ENCODE measurements at regions not wholly inside any gene's neighbourhood (a gene's known extent, or its start where the extent isn't known, plus 50 kb on each side); places are given as distances from the start of the nearest gene placed in this dataset.
"Not testable (repeated sequence)": the region's sequence is repeated elsewhere in the genome, so short reads cannot be mapped to it uniquely, and the experiment has no call there.

DNA sequence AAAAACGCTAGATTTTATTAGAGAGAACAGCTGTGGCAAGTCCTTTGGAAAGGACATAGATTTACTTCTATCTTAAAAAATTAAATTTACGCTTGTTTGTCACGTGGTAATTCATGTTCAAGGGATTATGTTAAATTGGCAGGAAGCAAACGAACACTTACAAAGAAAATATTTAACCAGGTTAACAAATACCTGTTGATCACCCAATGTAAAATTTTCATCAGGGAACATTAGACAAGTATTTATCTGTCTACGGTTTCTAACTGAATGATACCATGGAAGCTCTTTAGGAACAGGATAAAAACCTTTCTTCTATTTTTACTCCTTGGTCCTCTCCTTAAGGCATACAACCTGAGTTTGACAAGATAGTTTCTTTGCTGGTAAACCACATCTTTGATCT is 122.2 kb downstream of the NOC3L start:
- no peaks in the 10 kb centered on the region for H3K36me3 ChIP-seq
- H3K27ac ChIP-seq: no peak overlapping the region
- H3K4me3 ChIP-seq (ENCODE audit: low read depth in 1 of 2, low read length in 1 of 2): no peak overlapping the region
- TF ChIP-seq, protein P1, sequence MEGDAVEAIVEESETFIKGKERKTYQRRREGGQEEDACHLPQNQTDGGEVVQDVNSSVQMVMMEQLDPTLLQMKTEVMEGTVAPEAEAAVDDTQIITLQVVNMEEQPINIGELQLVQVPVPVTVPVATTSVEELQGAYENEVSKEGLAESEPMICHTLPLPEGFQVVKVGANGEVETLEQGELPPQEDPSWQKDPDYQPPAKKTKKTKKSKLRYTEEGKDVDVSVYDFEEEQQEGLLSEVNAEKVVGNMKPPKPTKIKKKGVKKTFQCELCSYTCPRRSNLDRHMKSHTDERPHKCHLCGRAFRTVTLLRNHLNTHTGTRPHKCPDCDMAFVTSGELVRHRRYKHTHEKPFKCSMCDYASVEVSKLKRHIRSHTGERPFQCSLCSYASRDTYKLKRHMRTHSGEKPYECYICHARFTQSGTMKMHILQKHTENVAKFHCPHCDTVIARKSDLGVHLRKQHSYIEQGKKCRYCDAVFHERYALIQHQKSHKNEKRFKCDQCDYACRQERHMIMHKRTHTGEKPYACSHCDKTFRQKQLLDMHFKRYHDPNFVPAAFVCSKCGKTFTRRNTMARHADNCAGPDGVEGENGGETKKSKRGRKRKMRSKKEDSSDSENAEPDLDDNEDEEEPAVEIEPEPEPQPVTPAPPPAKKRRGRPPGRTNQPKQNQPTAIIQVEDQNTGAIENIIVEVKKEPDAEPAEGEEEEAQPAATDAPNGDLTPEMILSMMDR (IDR thresholded peaks at IDR 0.05): no peak
- no peaks in the 10 kb centered on the region for H3K9me3 ChIP-seq
- H3K4me1 ChIP-seq (ENCODE audit: control insufficient read depth in 1 of 2, insufficient read depth in 1 of 2, low read depth in 1 of 2, low read length in 1 of 2): no peaks in the 10 kb centered on the region
- H3K27me3 ChIP-seq: peaks cover 10% of the 10 kb centered on the region

DNA sequence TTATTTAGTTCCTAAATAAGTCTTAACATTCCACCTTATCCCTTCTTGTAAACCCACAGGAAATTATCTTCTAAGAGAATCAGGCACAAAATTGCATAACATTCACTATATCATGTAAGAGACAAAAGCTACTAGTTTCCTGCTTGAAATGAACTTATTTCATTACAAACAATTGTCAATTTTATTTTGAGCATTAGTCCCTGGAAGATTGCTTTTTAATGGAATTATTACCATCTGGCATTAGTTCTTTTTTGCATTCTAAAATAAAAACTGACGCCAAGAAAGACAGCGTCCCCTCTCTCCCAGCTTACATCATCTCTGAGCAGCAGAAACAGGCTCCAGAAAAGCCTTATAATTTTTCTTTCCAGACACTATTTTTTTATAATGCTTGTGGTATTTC is 121.8 kb downstream of the NOC3L start:
- Histone ChIP-seq H3K36me3 (no peaks in the 10 kb centered on the region), H3K27me3 (peaks cover 10% of the 10 kb centered on the region), H3K9me3 (no peaks in the 10 kb centered on the region), H3K4me3 (ENCODE audit: low read depth in 1 of 2, low read length in 1 of 2) (no peak overlapping the region), H3K4me1 (ENCODE audit: control insufficient read depth in 1 of 2, insufficient read depth in 1 of 2, low read depth in 1 of 2, low read length in 1 of 2) (no peaks in the 10 kb centered on the region), H3K27ac (no peak overlapping the region)
- TF ChIP-seq, protein P1 (IDR thresholded peaks at IDR 0.05): no peak

DNA sequence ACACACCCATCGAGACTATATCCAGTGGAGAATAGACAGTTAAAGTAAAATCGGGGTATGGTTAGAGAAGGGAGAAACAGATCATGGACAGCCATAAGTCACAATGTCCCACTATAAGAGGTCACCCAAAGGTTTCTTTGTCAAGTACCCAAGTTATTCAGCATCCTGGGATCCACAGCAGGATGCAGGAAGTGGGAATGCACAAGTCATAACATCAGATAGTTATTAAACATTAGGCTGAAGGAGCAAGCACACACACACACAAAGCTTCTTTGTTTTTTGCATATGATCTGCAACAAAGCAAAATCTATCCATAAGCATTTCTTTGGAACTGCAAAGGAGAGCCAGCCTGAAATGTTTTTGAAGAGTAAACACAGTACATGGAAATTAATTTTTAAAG is 111.6 kb downstream of the NOC3L start:
- TF ChIP-seq, protein P1 (IDR thresholded peaks at IDR 0.05): no peak
- no peaks in the 10 kb centered on the region for H3K27me3 ChIP-seq
- no peaks in the 10 kb centered on the region for H3K36me3 ChIP-seq
- H3K9me3 ChIP-seq: no peaks in the 10 kb centered on the region
- H3K4me1 ChIP-seq (ENCODE audit: control insufficient read depth in 1 of 2, insufficient read depth in 1 of 2, low read depth in 1 of 2, low read length in 1 of 2): no peaks in the 10 kb centered on the region
- H3K4me3 ChIP-seq (ENCODE audit: low read depth in 1 of 2, low read length in 1 of 2): no peak overlapping the region
- H3K27ac ChIP-seq: no peak overlapping the region

DNA sequence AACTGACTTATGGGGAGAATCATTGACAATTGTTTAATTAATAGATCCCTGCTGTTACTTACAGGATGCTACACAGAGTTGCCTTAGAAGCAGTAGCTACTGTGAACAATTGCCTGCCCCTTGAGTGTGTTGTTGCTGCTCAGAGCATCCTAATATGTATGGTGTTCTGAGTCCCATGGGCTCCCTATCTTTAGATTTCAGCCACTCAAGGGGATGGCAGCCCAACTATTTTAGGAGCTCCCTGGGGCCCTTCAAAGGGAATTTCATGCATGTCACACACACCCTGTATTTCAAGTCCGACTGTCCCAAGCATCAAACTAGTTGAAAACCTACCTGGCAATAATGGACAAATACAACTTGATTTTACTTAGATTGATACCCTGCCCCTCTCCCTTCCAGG is 111.2 kb downstream of the NOC3L start:
- H3K4me1 ChIP-seq (ENCODE audit: control insufficient read depth in 1 of 2, insufficient read depth in 1 of 2, low read depth in 1 of 2, low read length in 1 of 2): no peaks in the 10 kb centered on the region
- no peaks in the 10 kb centered on the region for H3K36me3 ChIP-seq
- TF ChIP-seq, protein P1 (IDR thresholded peaks at IDR 0.05): no peak
- H3K27ac ChIP-seq: no peak overlapping the region
- H3K27me3 ChIP-seq: no peaks in the 10 kb centered on the region
- H3K4me3 ChIP-seq (ENCODE audit: low read depth in 1 of 2, low read length in 1 of 2): no peak overlapping the region
- no peaks in the 10 kb centered on the region for H3K9me3 ChIP-seq

DNA sequence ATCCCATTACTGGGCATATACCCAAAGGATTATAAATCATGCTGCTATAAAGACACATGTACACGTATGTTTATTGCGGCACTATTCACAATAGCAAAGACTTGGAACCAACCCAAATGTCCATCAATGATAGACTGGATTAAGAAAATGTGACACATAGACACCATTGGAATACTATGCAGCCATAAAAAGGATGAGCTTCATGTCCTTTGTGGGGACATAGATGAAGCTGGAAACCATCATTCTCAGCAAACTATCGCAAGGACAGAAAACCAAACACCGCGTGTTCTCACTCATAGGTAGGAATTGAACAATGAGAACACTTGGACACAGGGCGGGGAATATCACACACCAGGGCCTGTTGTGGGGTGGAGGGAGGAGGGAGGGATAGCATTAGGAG is 105.3 kb downstream of the NOC3L start:
- H3K4me1 ChIP-seq (ENCODE audit: control insufficient read depth in 1 of 2, insufficient read depth in 1 of 2, low read depth in 1 of 2, low read length in 1 of 2); H3K4me3 ChIP-seq (ENCODE audit: low read depth in 1 of 2, low read length in 1 of 2); H3K36me3 ChIP-seq; H3K27ac ChIP-seq; H3K9me3 ChIP-seq; H3K27me3 ChIP-seq: not testable (repeated sequence)

DNA sequence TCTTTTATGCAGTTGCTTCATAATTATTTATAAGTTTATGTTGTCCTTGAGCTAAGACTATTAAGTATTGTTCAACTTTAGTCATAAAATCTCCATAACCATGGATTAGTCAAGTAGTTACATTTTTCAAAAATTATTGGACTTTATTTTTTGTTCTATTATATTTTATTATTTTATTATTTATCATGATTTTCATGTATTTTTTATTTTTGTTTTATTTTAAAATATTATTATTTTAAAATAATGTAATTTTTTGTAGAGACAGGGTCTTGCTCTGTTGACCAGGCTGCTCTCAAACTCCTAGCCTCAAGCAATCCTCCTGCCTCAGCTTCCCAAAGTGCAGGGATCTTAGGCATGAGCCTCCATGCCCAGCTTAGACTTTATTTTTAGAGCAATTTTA is 102.3 kb downstream of the NOC3L start:
- no peaks in the 10 kb centered on the region for H3K9me3 ChIP-seq
- no peak overlapping the region for H3K27ac ChIP-seq
- no peaks in the 10 kb centered on the region for H3K36me3 ChIP-seq
- H3K4me3 ChIP-seq (ENCODE audit: low read depth in 1 of 2, low read length in 1 of 2): no peak overlapping the region
- H3K27me3 ChIP-seq: no peaks in the 10 kb centered on the region
- no peaks in the 10 kb centered on the region for H3K4me1 ChIP-seq (ENCODE audit: control insufficient read depth in 1 of 2, insufficient read depth in 1 of 2, low read depth in 1 of 2, low read length in 1 of 2)
- TF ChIP-seq, protein P1 (IDR thresholded peaks at IDR 0.05): no peak

Data from neutrophil (primary cell).